ENCODE measurements at regions not wholly inside any gene's neighbourhood (a gene's known extent, or its start where the extent isn't known, plus 50 kb on each side); places are given as distances from the start of the nearest gene placed in this dataset.

DNA sequence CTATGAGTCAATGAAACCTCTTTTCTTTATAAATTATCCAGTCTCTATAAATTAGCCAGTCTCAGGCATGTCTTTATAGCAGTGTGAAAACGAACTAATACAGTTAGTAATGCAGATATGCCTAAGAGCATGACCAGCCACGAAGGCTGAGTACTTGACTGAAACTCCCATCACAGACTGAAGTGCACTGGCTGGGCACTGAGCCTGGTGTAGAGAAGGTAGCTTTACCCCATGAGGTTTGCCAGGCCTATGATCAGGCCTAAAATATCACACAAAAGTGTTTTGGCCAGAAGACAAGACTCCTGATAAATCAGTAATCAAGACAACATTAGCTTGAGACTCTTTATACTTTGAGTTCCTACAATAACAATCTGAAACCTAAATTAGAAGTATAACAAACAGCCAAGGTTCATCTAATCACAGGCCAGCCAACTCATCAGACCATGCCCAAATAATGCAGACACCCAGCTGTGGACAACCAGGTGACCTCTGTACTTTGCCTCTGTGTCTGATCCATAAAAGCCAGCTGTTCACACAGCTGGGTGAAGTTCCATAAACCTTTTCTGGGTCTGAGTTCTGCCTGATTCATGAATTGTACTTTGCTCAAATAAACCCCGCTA, 771.8 kb upstream of the SLITRK1 start:
- H3K36me3 ChIP-seq (ENCODE audit: insufficient read depth, low read length), result no peaks in the 10 kb centered on the region
- ATAC-seq (ENCODE audit: insufficient read depth, low read depth), result no peak
- no peak overlapping the region for H3K4me3 ChIP-seq (ENCODE audit: low read depth in 1 of 2, low read length in 2 of 2)
- no peak for TF ChIP-seq EZH2 (IDR thresholded peaks at IDR 0.05; ENCODE audit: borderline replicate concordance, low read depth, low read length, severe bottlenecking)
- TF ChIP-seq, protein P1, sequence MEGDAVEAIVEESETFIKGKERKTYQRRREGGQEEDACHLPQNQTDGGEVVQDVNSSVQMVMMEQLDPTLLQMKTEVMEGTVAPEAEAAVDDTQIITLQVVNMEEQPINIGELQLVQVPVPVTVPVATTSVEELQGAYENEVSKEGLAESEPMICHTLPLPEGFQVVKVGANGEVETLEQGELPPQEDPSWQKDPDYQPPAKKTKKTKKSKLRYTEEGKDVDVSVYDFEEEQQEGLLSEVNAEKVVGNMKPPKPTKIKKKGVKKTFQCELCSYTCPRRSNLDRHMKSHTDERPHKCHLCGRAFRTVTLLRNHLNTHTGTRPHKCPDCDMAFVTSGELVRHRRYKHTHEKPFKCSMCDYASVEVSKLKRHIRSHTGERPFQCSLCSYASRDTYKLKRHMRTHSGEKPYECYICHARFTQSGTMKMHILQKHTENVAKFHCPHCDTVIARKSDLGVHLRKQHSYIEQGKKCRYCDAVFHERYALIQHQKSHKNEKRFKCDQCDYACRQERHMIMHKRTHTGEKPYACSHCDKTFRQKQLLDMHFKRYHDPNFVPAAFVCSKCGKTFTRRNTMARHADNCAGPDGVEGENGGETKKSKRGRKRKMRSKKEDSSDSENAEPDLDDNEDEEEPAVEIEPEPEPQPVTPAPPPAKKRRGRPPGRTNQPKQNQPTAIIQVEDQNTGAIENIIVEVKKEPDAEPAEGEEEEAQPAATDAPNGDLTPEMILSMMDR (IDR thresholded peaks at IDR 0.05; ENCODE audit: borderline replicate concordance, extremely low read depth, low read length, poor library complexity, severe bottlenecking), result no peak
- H3K4me1 ChIP-seq (ENCODE audit: insufficient read depth, low read length), result no peaks in the 10 kb centered on the region
- H3K9ac ChIP-seq (ENCODE audit: low read depth, low read length), result no peak overlapping the region
- H3K27me3 ChIP-seq (ENCODE audit: insufficient read depth, low read length, poor library complexity), result no peaks in the 10 kb centered on the region
- H3K4me2 ChIP-seq (ENCODE audit: insufficient read depth, low read length), result no peak overlapping the region
- no peaks in the 10 kb centered on the region for H3K9me3 ChIP-seq (ENCODE audit: insufficient read depth, low read length, severe bottlenecking)
- H2AFZ ChIP-seq (ENCODE audit: low read depth, low read length), result no peak overlapping the region
- H3K79me2 ChIP-seq (ENCODE audit: insufficient read depth, low read length), result no peaks in the 10 kb centered on the region
- H3K27ac ChIP-seq (ENCODE audit: low read length), result no peak overlapping the region
- DNase-seq, result no peak
- no peaks in the 10 kb centered on the region for H4K20me1 ChIP-seq (ENCODE audit: insufficient read depth, low read length)

DNA sequence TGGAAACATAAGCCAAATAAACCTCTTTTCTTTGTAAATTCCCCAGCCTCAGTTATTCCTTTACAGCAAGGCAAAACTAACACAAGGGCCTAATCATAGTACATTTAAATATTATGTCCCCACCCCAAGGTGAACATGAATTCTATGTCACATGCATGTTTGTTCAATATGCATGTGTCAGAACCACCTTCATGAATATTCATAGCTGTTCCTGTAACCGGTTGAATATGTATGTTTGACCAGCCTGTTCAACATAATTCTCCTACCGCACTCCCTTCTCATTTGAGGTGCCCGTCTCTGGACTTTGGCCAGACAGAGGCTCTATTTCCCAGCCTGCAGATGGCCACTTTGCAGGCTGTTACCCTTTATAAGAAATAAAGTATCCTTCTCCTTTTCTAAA, 769.4 kb upstream of the SLITRK1 start:
- H3K27ac ChIP-seq (ENCODE audit: low read length), result no peak overlapping the region
- H4K20me1 ChIP-seq (ENCODE audit: insufficient read depth, low read length), result no peaks in the 10 kb centered on the region
- no peaks in the 10 kb centered on the region for H3K79me2 ChIP-seq (ENCODE audit: insufficient read depth, low read length)
- H3K4me2 ChIP-seq (ENCODE audit: insufficient read depth, low read length), result no peak overlapping the region
- 0 out of 2 replicates have a peak overlapping the region, but pooled peaks have one; percentile 12 for H2AFZ ChIP-seq (ENCODE audit: low read depth, low read length)
- no peak overlapping the region for H3K9ac ChIP-seq (ENCODE audit: low read depth, low read length)
- H3K4me3 ChIP-seq (ENCODE audit: low read depth in 1 of 2, low read length in 2 of 2), result no peak overlapping the region
- TF ChIP-seq EZH2 (IDR thresholded peaks at IDR 0.05; ENCODE audit: borderline replicate concordance, low read depth, low read length, severe bottlenecking), result no peak
- H3K9me3 ChIP-seq (ENCODE audit: insufficient read depth, low read length, severe bottlenecking), result no peaks in the 10 kb centered on the region
- no peaks in the 10 kb centered on the region for H3K27me3 ChIP-seq (ENCODE audit: insufficient read depth, low read length, poor library complexity)
- ATAC-seq (ENCODE audit: insufficient read depth, low read depth) (no peak), DNase-seq (no peak)
- H3K4me1 ChIP-seq (ENCODE audit: insufficient read depth, low read length), result no peaks in the 10 kb centered on the region
- H3K36me3 ChIP-seq (ENCODE audit: insufficient read depth, low read length), result no peaks in the 10 kb centered on the region

DNA sequence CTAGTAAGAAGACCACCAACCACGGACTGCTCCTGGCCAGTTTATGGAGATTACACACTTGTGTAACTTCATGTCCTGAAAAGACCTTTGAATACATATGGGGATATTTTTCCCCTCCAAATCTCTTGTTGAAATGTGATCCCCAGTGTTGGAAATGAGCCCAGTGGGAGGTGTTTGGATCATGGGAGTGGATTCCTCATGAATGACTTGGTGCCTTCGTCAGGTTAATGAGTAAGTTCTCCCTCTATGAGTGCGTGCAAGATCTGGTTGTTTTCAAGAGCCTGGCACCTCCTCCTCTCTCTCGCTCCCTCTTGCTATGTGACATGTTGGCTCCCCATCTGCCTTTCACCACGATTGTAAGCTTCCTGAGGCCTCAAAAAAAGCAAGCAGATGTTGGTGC, 769.0 kb upstream of the SLITRK1 start:
- Histone ChIP-seq H3K4me3 (ENCODE audit: low read depth in 1 of 2, low read length in 2 of 2) (no peak overlapping the region), H3K4me1 (ENCODE audit: insufficient read depth, low read length) (no peaks in the 10 kb centered on the region), H3K36me3 (ENCODE audit: insufficient read depth, low read length) (no peaks in the 10 kb centered on the region), H3K9ac (ENCODE audit: low read depth, low read length) (no peak overlapping the region), H3K79me2 (ENCODE audit: insufficient read depth, low read length) (no peaks in the 10 kb centered on the region), H3K4me2 (ENCODE audit: insufficient read depth, low read length) (no peak overlapping the region), H3K27ac (ENCODE audit: low read length) (no peak overlapping the region), H3K9me3 (ENCODE audit: insufficient read depth, low read length, severe bottlenecking) (no peaks in the 10 kb centered on the region), H3K27me3 (ENCODE audit: insufficient read depth, low read length, poor library complexity) (no peaks in the 10 kb centered on the region), H2AFZ (ENCODE audit: low read depth, low read length) (0 out of 2 replicates have a peak overlapping the region, but pooled peaks have one; percentile 12), H4K20me1 (ENCODE audit: insufficient read depth, low read length) (no peaks in the 10 kb centered on the region)
- no peak for TF ChIP-seq EZH2 (IDR thresholded peaks at IDR 0.05; ENCODE audit: borderline replicate concordance, low read depth, low read length, severe bottlenecking)
- TF ChIP-seq, protein P1 (IDR thresholded peaks at IDR 0.05; ENCODE audit: borderline replicate concordance, extremely low read depth, low read length, poor library complexity, severe bottlenecking), result no peak
- DNase-seq (no peak), ATAC-seq (ENCODE audit: insufficient read depth, low read depth) (no peak)

DNA sequence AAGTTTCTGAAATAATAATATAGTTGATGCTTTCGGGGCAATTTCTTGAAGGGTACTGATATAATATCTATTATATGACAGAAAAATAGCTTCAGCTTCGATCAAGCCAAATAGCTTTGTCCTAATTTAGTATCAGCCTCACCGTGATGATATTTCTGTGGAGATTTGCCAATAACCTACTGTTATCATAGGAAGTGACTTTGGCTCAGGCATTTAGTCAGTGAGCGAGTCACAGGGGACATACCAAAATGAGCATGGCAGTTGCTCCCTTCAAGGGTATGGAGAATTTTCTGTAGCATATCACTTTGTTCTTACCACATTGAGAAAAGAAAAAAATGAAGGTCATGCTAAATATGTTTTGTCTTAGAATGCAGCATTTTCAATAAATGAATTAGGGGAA, 767.6 kb upstream of the SLITRK1 start:
- TF ChIP-seq EZH2 (IDR thresholded peaks at IDR 0.05; ENCODE audit: borderline replicate concordance, low read depth, low read length, severe bottlenecking), result no peak
- TF ChIP-seq, protein P1 (IDR thresholded peaks at IDR 0.05; ENCODE audit: borderline replicate concordance, extremely low read depth, low read length, poor library complexity, severe bottlenecking), result no peak
- H3K9me3 ChIP-seq (ENCODE audit: insufficient read depth, low read length, severe bottlenecking), result no peaks in the 10 kb centered on the region
- H3K79me2 ChIP-seq (ENCODE audit: insufficient read depth, low read length), result no peaks in the 10 kb centered on the region
- H3K36me3 ChIP-seq (ENCODE audit: insufficient read depth, low read length), result no peaks in the 10 kb centered on the region
- DNase-seq (no peak), ATAC-seq (ENCODE audit: insufficient read depth, low read depth) (no peak)
- H3K4me2 ChIP-seq (ENCODE audit: insufficient read depth, low read length), result no peak overlapping the region
- H3K9ac ChIP-seq (ENCODE audit: low read depth, low read length), result no peak overlapping the region
- H3K4me3 ChIP-seq (ENCODE audit: low read depth in 1 of 2, low read length in 2 of 2), result no peak overlapping the region
- H3K4me1 ChIP-seq (ENCODE audit: insufficient read depth, low read length), result no peaks in the 10 kb centered on the region
- H3K27ac ChIP-seq (ENCODE audit: low read length), result no peak overlapping the region
- H4K20me1 ChIP-seq (ENCODE audit: insufficient read depth, low read length), result no peaks in the 10 kb centered on the region
- no peak overlapping the region for H2AFZ ChIP-seq (ENCODE audit: low read depth, low read length)
- no peaks in the 10 kb centered on the region for H3K27me3 ChIP-seq (ENCODE audit: insufficient read depth, low read length, poor library complexity)
